CD14-positive monocyte (primary cell): ENCODE measurements at regions not wholly inside any gene's neighbourhood (a gene's known extent, or its start where the extent isn't known, plus 50 kb on each side); places are given as distances from the start of the nearest gene placed in this dataset. TPM values are rescaled to one million over a fixed set of nuclear protein-coding genes. Genes with fewer than 3 reads are reported as not detected.

Source experiments
- DNase-seq, 3 donors: peaks; one replicate each; pipeline ENCODE4 v3.0.0-alpha.2; 2011 to 2022
- H2AFZ ChIP-seq: 2 replicates; pipeline ENCODE4 v1.6.0; 2012; ENCODE audit warnings: mild to moderate bottlenecking, low read depth, low read length, inconsistent platforms; ENCODE audit not compliant: insufficient read depth, poor library complexity, severe bottlenecking
- H3K27ac ChIP-seq, 2 donors: 1 replicate in 1 of 2; 2 replicates in 1 of 2; pipeline ENCODE4 v1.5.1; 2012 to 2013; ENCODE audit warnings: low read length in 2 of 2, control low read depth in 1 of 2, inconsistent platforms in 1 of 2, low read depth in 1 of 2, mild to moderate bottlenecking in 1 of 2
- H3K27me3 ChIP-seq, 2 donors: one replicate each; pipeline versions ENCODE4 v1.6.0 to v1.6.1; 2011 to 2013; ENCODE audit warnings: low read length in 2 of 2; ENCODE audit not compliant: control insufficient read depth in 2 of 2, insufficient read depth in 2 of 2
- H3K36me3 ChIP-seq, 2 donors: replicated peaks in 1 of 2; 1 replicate in 1 of 2; 2 replicates in 1 of 2; pipeline versions ENCODE4 v1.5.1 to v1.6.1; 2012 to 2013; ENCODE audit warnings: low read length in 2 of 2, control low read depth in 1 of 2, inconsistent platforms in 1 of 2, mild to moderate bottlenecking in 1 of 2; ENCODE audit not compliant: insufficient read depth in 2 of 2, control insufficient read depth in 1 of 2
- H3K4me1 ChIP-seq, 2 donors: 1 replicate in 1 of 2; 2 replicates in 1 of 2; pipeline versions ENCODE4 v1.5.1 to v1.6.1; 2012 to 2013; ENCODE audit warnings: low read length in 2 of 2, control low read depth in 1 of 2, inconsistent platforms in 1 of 2, mild to moderate bottlenecking in 1 of 2, moderate library complexity in 1 of 2; ENCODE audit not compliant: insufficient read depth in 2 of 2, control insufficient read depth in 1 of 2
- H3K4me2 ChIP-seq: replicated peaks from 2 replicates; pipeline ENCODE3; 2012; ENCODE audit warnings: low read length, moderate library complexity, mild to moderate bottlenecking; ENCODE audit not compliant: poor library complexity, severe bottlenecking; ENCODE audit errors: extremely low read depth
- H3K4me3 ChIP-seq, 3 experiments: fragments of 200-600 bp in 1 of 3; sonication (generic) in 1 of 3; replicated peaks in 1 of 3; 1 replicate in 2 of 3; 2 replicates in 1 of 3; pipeline ENCODE4 v1.5.1; 2011 to 2013; ENCODE audit warnings: low read length in 3 of 3, mild to moderate bottlenecking in 3 of 3, control low read depth in 2 of 3, low read depth in 2 of 3, inconsistent platforms in 1 of 3, moderate library complexity in 1 of 3
- H3K79me2 ChIP-seq: 2 replicates; pipeline ENCODE4 v1.6.0; 2012; ENCODE audit warnings: mild to moderate bottlenecking, control low read depth, inconsistent platforms, low read length, moderate library complexity; ENCODE audit not compliant: insufficient read depth
- H3K9ac ChIP-seq: 2 replicates; pipeline ENCODE4 v1.6.0; 2017; ENCODE audit warnings: low read length, mild to moderate bottlenecking; ENCODE audit not compliant: insufficient read depth, poor library complexity, severe bottlenecking
- H3K9me3 ChIP-seq, 2 donors: replicated peaks in 1 of 2; 1 replicate in 1 of 2; 2 replicates in 1 of 2; pipeline versions ENCODE4 v1.5.1 to v1.6.1; 2012 to 2013; ENCODE audit warnings: low read length in 2 of 2, control low read depth in 1 of 2; ENCODE audit not compliant: control insufficient read depth in 1 of 2, insufficient read depth in 1 of 2
- H4K20me1 ChIP-seq: 2 replicates; pipeline ENCODE4 v1.6.0; 2012; ENCODE audit warnings: mild to moderate bottlenecking, low read length, control low read depth, moderate library complexity; ENCODE audit not compliant: insufficient read depth
- H3K27ac Mint-ChIP-seq, 7 donors: one replicate each; pipeline ENCODE4 v1.8.0; 2020; ENCODE audit warnings: mild to moderate bottlenecking in 7 of 7, mixed read lengths in 7 of 7, moderate library complexity in 6 of 7, inconsistent platforms in 2 of 7
- H3K27me3 Mint-ChIP-seq, 3 donors: one replicate each; pipeline ENCODE4 v1.8.0; 2021 to 2022; ENCODE audit warnings: low read depth in 3 of 3, mild to moderate bottlenecking in 3 of 3, mixed read lengths in 3 of 3, moderate library complexity in 3 of 3, inconsistent platforms in 1 of 3
- H3K36me3 Mint-ChIP-seq, 2 donors: one replicate each; pipeline ENCODE4 v1.8.0; 2020; ENCODE audit warnings: mixed read lengths in 2 of 2, inconsistent platforms in 1 of 2, mild to moderate bottlenecking in 1 of 2
- H3K4me1 Mint-ChIP-seq: one replicate; pipeline ENCODE4 v1.8.0; 2020; ENCODE audit warnings: mild to moderate bottlenecking, mixed read lengths
- H3K4me3 Mint-ChIP-seq, 2 donors: one replicate each; pipeline ENCODE4 v1.8.0; 2020; ENCODE audit warnings: mild to moderate bottlenecking in 2 of 2, mixed read lengths in 2 of 2, moderate library complexity in 1 of 2
- H3K9me3 Mint-ChIP-seq, 7 donors: one replicate each; pipeline ENCODE4 v1.8.0; 2020 to 2022; ENCODE audit warnings: mixed read lengths in 7 of 7, mild to moderate bottlenecking in 6 of 7, moderate library complexity in 6 of 7, inconsistent platforms in 2 of 7
- WGBS: methylation state at CpG from one replicate; pipeline ENCODE4 v1.1.5; 2013; ENCODE audit warnings: missing lambda C conversion rate; ENCODE audit not compliant: insufficient coverage; 5-methylcytosine and 5-hydroxymethylcytosine counted together
- intact Hi-C, 2 donors: fragments of 100-400 bp; cut with micrococcal nuclease; formaldehyde crosslinking; loops; one replicate each; pipeline versions ENCODE4 v1.15.0 to v1.15.1; 2023
- small RNA-seq: library from RNA; depleted of rRNA; stranded (forward); fragments of <200 nt; gene quantifications from one replicate; pipeline ENCODE3, GENCODE V24; 2012; ENCODE audit warnings: low read depth; ENCODE audit not compliant: insufficient read length
- TF ChIP-seq, protein P1 (sequence below): fragments of 200-600 bp; IDR thresholded peaks from one replicate; pipeline ENCODE4 v1.8.0; 2022; ENCODE audit warnings: antibody characterized with exemption, mild to moderate bottlenecking

DNA sequence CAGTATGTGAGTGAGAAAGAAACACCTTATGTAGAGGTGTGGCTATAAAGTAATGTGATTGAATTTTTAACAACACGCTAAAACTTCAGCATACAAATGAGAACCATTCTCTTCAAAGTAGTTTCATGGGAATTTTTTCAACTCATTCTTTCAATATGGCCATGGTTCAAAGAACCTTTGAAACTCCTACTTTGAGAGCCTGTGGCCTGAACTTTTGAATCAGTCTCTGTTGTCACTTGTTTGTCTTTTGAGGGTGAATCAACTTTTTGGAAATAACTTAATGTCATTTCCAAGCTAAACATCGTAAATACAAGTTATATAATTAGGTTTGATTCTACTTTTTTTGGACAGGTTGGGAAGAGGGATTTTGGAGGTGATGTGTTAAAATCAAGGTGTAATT is 49.9 kb upstream of the CASK start:
- Histone ChIP-seq H2AFZ (no peak overlapping the region), H3K27me3 (peaks cover 0 to 2% of the 10 kb centered on the region in 2 donors), H3K4me1 (no peaks in the 10 kb centered on the region), H3K4me2 (no peak overlapping the region), H3K9me3 (no peaks in the 10 kb centered on the region), H3K27ac (no peak overlapping the region), H4K20me1 (no peaks in the 10 kb centered on the region), H3K9ac (no peak overlapping the region), H3K79me2 (no peaks in the 10 kb centered on the region), H3K4me3 (no peak overlapping the region), H3K36me3 (no peaks in the 10 kb centered on the region)
- H3K4me1 Mint-ChIP-seq = no peaks in the 10 kb centered on the region
- peaks cover 0 to 6% (median 0%) of the 10 kb centered on the region in 7 donors for H3K9me3 Mint-ChIP-seq
- H3K27me3 Mint-ChIP-seq = peaks cover 0 to 5% (median 2%) of the 10 kb centered on the region in 3 donors
- no peak overlapping the region for H3K27ac Mint-ChIP-seq
- no peak overlapping the region for H3K4me3 Mint-ChIP-seq
- DNase-seq = no peak
- intact Hi-C loops = no loop called here
- no peaks in the 10 kb centered on the region for H3K36me3 Mint-ChIP-seq
- no CpG with 5 or more reads among the region's 2 CpGs for WGBS
- TF ChIP-seq, protein P1, sequence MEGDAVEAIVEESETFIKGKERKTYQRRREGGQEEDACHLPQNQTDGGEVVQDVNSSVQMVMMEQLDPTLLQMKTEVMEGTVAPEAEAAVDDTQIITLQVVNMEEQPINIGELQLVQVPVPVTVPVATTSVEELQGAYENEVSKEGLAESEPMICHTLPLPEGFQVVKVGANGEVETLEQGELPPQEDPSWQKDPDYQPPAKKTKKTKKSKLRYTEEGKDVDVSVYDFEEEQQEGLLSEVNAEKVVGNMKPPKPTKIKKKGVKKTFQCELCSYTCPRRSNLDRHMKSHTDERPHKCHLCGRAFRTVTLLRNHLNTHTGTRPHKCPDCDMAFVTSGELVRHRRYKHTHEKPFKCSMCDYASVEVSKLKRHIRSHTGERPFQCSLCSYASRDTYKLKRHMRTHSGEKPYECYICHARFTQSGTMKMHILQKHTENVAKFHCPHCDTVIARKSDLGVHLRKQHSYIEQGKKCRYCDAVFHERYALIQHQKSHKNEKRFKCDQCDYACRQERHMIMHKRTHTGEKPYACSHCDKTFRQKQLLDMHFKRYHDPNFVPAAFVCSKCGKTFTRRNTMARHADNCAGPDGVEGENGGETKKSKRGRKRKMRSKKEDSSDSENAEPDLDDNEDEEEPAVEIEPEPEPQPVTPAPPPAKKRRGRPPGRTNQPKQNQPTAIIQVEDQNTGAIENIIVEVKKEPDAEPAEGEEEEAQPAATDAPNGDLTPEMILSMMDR = no peak

Small RNA genes in the stretch of these regions (small RNA-seq; reads per million reads assigned to genes)
- gene RNU6-1124P = not detected
- not detected for gene RNU6-630P
- not detected for gene Z92545.1
